Lung (tissue), 11 donors: ENCODE measurements at regions not wholly inside any gene's neighbourhood (a gene's known extent, or its start where the extent isn't known, plus 50 kb on each side); places are given as distances from the start of the nearest gene placed in this dataset.

ENCODE experiments used
- ATAC-seq: fragments of 200-7000 bp; cut with Tn5 transposase; one replicate; pipeline ENCODE4 v1.9.1; 2020; ENCODE audit warnings: moderate number of reproducible peaks; ENCODE audit not compliant: insufficient read depth, low FRiP score
- DNase-seq, 3 donors: peaks; one replicate each; pipeline ENCODE4 v3.0.0-alpha.2; 2013 to 2017
- H3K27ac ChIP-seq, 2 donors: one replicate each; pipeline ENCODE4 v1.5.1; 2013; ENCODE audit warnings: mild to moderate bottlenecking in 2 of 2, moderate library complexity in 2 of 2, control low read depth in 1 of 2, inconsistent platforms in 1 of 2, low read depth in 1 of 2, low read length in 1 of 2
- H3K27me3 ChIP-seq, 3 donors: one replicate each; pipeline ENCODE4 v1.5.1; 2013; ENCODE audit warnings: low read length in 2 of 3; ENCODE audit not compliant: control insufficient read depth in 3 of 3, insufficient read depth in 3 of 3
- H3K36me3 ChIP-seq, 4 donors: one replicate each; pipeline ENCODE4 v1.5.1; 2013; ENCODE audit warnings: low read length in 4 of 4, mild to moderate bottlenecking in 1 of 4, moderate library complexity in 1 of 4; ENCODE audit not compliant: control insufficient read depth in 4 of 4, insufficient read depth in 4 of 4
- H3K4me1 ChIP-seq, 5 donors: one replicate each; pipeline ENCODE4 v1.5.1; 2013; ENCODE audit warnings: low read length in 5 of 5, mild to moderate bottlenecking in 2 of 5, moderate library complexity in 1 of 5; ENCODE audit not compliant: control insufficient read depth in 5 of 5, insufficient read depth in 5 of 5
- H3K4me3 ChIP-seq: one replicate; pipeline ENCODE4 v1.5.1; 2013; ENCODE audit warnings: mild to moderate bottlenecking, control low read depth, moderate library complexity
- H3K9ac ChIP-seq, 2 donors: one replicate each; pipeline ENCODE4 v1.5.1; 2013; ENCODE audit warnings: low read length in 2 of 2, control low read depth in 1 of 2; ENCODE audit not compliant: insufficient read depth in 1 of 2
- H3K9me3 ChIP-seq, 4 donors: one replicate each; pipeline ENCODE4 v1.5.1; 2013; ENCODE audit warnings: low read length in 3 of 4, mild to moderate bottlenecking in 1 of 4, moderate library complexity in 1 of 4; ENCODE audit not compliant: control insufficient read depth in 4 of 4, insufficient read depth in 3 of 4
- WGBS, 2 donors: extraction: QIAGEN DNeasy Blood & Tissue Kit; methylation state at CpG; one replicate each; pipeline ENCODE4 v1.1.7; 2013; 5-methylcytosine and 5-hydroxymethylcytosine counted together
- TF ChIP-seq, protein P1 (sequence below): IDR thresholded peaks from 2 replicates; pipeline ENCODE4 v1.5.1; 2012; ENCODE audit warnings: mild to moderate bottlenecking; ENCODE audit errors: control extremely low read depth, extremely low read depth
- donor health status: control.
- donor health status: control.
- donor health status: Bipolar disorder and iron deficiency.
- donor health status: healthy.
- donor health status: DM: yes; HTN: yes; CAD: no.

GRCh38 chr14:25884657-25885056 is 713.2 kb downstream of the NOVA1 start:
- Histone ChIP-seq H3K4me1 (no peaks in the 10 kb centered on the region), H3K4me3 (no peak overlapping the region), H3K9me3 (no peaks in the 10 kb centered on the region), H3K9ac (no peak overlapping the region), H3K27ac (no peak overlapping the region), H3K27me3 (no peaks in the 10 kb centered on the region), H3K36me3 (no peaks in the 10 kb centered on the region)
- DNase-seq (no peak), ATAC-seq (no peak)
- WGBS, 2 donors, result 93% methylated on average over 1 of the region's 1 CpG
- TF ChIP-seq, protein P1, sequence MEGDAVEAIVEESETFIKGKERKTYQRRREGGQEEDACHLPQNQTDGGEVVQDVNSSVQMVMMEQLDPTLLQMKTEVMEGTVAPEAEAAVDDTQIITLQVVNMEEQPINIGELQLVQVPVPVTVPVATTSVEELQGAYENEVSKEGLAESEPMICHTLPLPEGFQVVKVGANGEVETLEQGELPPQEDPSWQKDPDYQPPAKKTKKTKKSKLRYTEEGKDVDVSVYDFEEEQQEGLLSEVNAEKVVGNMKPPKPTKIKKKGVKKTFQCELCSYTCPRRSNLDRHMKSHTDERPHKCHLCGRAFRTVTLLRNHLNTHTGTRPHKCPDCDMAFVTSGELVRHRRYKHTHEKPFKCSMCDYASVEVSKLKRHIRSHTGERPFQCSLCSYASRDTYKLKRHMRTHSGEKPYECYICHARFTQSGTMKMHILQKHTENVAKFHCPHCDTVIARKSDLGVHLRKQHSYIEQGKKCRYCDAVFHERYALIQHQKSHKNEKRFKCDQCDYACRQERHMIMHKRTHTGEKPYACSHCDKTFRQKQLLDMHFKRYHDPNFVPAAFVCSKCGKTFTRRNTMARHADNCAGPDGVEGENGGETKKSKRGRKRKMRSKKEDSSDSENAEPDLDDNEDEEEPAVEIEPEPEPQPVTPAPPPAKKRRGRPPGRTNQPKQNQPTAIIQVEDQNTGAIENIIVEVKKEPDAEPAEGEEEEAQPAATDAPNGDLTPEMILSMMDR, result no peak

- no peak overlapping the region for H3K9ac ChIP-seq
- H3K27me3 ChIP-seq, result no peaks in the 10 kb centered on the region
- no peaks in the 10 kb centered on the region for H3K4me1 ChIP-seq
- no peak overlapping the region for H3K27ac ChIP-seq
- TF ChIP-seq, protein P1, result no peak
- no peaks in the 10 kb centered on the region for H3K9me3 ChIP-seq
- WGBS, 2 donors, result 80 to 90% methylated on average over 2 of the region's 2 CpGs
- ATAC-seq (no peak), DNase-seq (no peak)
- no peaks in the 10 kb centered on the region for H3K36me3 ChIP-seq
- H3K4me3 ChIP-seq, result no peak overlapping the region
Measured at GRCh38 chr14:25882899-25883298, 714.9 kb downstream of the NOVA1 start.

DNA sequence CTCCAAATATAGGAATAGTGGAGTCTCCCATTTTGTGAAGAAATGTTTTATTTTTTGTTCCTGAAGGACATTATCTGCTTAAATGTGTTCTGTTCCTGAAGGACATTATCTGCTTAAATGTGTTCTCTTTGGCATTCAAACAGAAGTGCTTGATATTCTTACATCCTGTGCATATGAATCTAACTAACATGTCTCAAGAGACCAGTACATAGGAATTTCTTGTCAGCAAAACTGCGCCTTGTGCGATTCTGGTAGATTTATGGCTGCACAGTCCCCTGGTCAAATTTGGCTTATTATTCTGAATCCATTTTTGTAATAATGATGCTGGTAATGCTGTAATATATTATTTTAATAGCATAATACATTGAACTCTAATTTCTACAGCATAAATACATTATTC is 722.4 kb downstream of the NOVA1 start:
- TF ChIP-seq, protein P1, result no peak
- Histone ChIP-seq H3K4me1 (no peaks in the 10 kb centered on the region), H3K9me3 (no peaks in the 10 kb centered on the region), H3K27me3 (no peaks in the 10 kb centered on the region), H3K27ac (no peak overlapping the region), H3K4me3 (no peak overlapping the region), H3K9ac (no peak overlapping the region), H3K36me3 (no peaks in the 10 kb centered on the region)
- DNase-seq (no peak), ATAC-seq (no peak)
- WGBS, 2 donors, result 94 to 95% methylated on average over 2 of the region's 2 CpGs

DNA sequence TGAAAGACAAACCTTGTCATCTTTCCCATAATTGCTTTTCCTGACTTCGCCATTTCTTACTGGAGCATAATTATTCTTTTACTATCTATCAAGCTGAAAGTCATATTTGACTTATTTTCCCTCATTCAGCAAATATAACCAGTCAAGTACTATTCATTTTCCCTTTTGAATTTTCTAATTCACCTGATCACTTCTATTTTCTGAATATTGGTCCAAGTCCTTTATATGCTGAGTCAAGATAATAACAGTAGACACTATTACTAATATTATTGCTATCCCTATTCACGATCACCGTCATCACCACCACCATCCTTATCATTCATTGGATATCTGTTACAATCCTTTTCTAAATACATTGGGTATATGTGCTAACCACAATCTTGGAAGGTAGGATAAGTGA is 728.0 kb downstream of the NOVA1 start:
- Histone ChIP-seq H3K9me3 (no peaks in the 10 kb centered on the region), H3K36me3 (no peaks in the 10 kb centered on the region), H3K27ac (no peak overlapping the region), H3K27me3 (no peaks in the 10 kb centered on the region), H3K9ac (no peak overlapping the region), H3K4me3 (no peak overlapping the region), H3K4me1 (no peaks in the 10 kb centered on the region)
- WGBS, 2 donors, result 94 to 96% methylated on average over 3 of the region's 3 CpGs
- DNase-seq (no peak), ATAC-seq (no peak)
- TF ChIP-seq, protein P1, result no peak
